Hematopoietic multipotent progenitor cell treated with erythropoietin and hydrocortisone succinate and interleukin-3 and kit ligand, for 17 days (in vitro differentiated cells): ENCODE measurements at regions not wholly inside any gene's neighbourhood (a gene's known extent, or its start where the extent isn't known, plus 50 kb on each side); places are given as distances from the start of the nearest gene placed in this dataset.

ENCODE experiments used
- DNase-seq: peaks from one replicate; pipeline ENCODE4 v3.0.0-alpha.2; 2015; ENCODE audit warnings: low spot score

- no peak for DNase-seq
Measured at GRCh38 chr4:162634390-162634789, 470.6 kb upstream of the FSTL5 start.

GRCh38 chr4:162622664-162623063, 458.9 kb upstream of the FSTL5 start:
- DNase-seq: no peak

DNA sequence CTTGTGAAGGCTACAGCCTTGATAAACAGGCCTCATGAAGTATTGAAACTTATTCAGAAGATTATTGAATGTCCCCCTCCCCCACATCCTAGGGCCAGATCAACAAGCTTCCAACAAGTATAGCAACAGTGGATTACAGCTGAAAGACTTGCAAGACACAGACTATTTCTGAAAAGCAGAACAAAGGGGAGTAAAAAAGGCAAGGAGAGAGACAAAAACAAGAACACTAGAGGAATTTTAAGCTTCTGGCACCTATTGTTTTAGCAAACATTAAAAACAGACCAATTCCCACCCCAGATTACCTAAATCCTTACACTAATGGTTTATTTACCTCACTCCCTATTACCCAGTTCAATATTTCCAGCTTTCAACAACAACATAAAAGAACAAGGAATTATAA, 446.3 kb upstream of the FSTL5 start:
- no peak for DNase-seq

- DNase-seq: no peak
Measured at GRCh38 chr4:162586266-162586665, 422.5 kb upstream of the FSTL5 start.

DNA sequence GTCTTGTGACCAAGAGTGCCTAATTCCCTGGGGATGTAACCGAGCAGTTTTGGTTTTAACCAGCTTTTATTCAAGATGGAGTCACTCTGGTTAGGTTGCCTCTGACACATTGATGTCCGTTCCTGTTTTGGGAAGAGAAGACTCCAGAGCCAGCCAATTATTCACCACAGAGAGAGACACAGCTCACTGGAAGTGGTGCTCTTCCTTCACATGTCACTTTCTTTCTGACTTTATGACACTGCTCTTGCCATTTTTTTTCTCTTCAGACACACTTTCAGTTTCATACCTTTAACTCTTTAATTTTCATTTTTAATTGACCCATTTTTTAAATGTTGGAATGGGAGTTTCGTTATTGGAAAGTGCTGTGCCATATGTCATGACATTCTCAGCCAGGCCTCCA, 418.4 kb upstream of the FSTL5 start:
- no peak for DNase-seq

DNA sequence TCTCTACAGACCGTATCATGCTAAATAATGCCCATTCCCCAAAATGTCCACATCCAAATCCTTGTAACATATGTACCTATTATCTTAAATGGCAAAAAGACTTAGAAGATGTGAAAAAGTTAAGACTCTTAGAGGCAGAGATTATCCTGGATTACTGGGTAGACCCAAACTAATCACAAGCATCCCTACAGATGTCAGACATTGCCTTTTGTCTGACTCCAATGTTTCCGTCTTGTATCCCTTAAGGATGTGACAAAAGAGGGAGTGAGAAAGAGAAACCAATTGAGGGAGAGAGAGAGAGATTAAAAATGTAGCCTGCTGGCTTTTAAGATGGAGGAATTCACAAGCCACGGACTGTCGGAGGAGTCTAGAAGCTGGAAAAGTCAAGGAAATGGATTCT, 401.9 kb upstream of the FSTL5 start:
- DNase-seq: no peak

- DNase-seq: no peak
Measured at GRCh38 chr4:162560073-162560472, 396.3 kb upstream of the FSTL5 start.

DNA sequence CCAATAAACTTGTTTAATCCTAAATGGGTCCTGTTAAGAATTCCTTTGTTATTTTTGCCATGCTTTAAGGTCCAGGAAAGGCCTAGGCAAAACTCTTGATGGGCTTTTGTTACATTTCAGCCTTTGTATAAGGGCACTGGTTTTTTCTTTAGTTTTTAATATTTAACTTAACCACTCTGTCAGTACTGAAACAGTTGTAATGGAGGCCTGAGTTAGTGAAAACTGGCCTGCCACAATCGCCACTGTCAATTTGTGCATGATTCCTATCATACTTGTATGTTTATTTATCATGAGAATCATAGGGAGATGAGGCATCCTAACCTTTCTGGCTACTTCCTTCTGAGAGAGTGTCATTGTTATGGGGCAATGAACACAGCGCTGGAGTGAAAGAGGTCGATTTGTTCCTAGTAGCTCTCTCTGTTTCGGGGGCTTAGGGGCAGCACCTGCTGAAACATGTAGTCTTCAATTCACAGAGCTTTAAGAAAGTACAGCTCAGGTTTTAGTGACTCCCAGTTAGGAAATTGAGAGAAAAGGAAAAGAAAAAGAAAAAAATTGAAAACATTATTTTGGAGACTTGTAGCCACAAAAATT, 393.8 kb upstream of the FSTL5 start:
- no peak for DNase-seq

GRCh38 chr4:162535121-162535520, 371.3 kb upstream of the FSTL5 start:
- DNase-seq: no peak

- DNase-seq: no peak
Measured at GRCh38 chr4:162523171-162523570, 359.4 kb upstream of the FSTL5 start.

- no peak for DNase-seq
Measured at GRCh38 chr4:162522724-162523123, 358.9 kb upstream of the FSTL5 start.

- no peak for DNase-seq
Measured at GRCh38 chr4:162510937-162511336, 347.1 kb upstream of the FSTL5 start.

DNA sequence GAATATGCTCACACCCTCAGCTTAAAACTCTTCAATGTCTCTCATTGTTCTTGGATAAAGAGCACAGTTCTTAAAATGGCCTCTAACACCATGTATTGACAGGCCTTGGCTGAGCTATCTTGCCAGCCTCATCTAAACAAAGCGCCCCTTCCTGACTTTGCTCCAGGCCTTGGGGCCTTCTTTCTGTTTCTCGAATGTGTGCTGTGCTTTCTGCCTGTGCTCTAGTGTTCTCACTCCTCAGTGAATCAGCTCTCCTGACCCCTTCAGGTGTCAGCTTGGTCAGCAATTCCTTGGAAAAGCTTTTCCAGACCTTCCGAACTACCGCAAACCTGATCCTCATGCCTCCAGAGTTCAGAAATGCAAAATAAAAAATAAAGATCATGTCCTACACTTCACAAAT, 346.3 kb upstream of the FSTL5 start:
- DNase-seq: no peak

GRCh38 chr4:162509333-162509732, 345.5 kb upstream of the FSTL5 start:
- no peak for DNase-seq

GRCh38 chr4:162506253-162506652, 342.5 kb upstream of the FSTL5 start:
- DNase-seq: no peak

DNA sequence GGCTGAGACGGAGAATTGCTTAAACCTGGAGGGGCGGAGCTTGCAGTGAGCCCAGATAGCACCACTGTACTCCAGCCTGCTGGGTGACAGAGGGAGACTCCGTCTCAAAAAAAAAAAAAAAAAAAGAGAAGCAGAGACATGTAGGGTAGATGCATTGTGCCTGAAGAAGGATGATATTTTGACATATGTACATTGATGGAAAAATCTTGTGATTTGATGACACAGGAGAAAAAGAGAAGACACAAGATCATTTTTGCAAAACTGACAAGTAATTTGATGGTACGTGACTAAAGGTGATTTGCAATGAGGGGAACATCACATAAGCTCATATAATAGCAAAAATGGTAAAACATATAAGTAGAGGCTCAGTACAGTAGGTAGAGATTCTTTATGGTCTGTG, 340.1 kb upstream of the FSTL5 start:
- no peak for DNase-seq

DNA sequence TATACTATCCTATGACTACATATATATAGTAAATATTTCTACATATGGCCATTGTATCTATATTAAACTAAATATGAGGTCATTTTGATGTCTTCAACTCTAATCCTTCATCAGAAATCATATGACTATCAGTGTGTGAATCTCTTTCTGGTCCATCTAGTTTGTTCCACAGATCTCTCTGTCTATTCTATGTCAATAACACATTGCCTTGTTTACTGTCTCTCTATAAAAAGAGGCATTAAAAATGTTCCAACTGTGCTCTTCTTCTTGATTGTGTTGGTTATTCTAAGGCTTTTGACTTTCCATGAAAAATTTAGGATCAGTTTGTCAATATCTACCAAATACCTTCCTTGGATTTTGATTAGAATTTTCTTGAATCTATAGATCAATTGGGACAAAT, 338.3 kb upstream of the FSTL5 start:
- DNase-seq: no peak

DNA sequence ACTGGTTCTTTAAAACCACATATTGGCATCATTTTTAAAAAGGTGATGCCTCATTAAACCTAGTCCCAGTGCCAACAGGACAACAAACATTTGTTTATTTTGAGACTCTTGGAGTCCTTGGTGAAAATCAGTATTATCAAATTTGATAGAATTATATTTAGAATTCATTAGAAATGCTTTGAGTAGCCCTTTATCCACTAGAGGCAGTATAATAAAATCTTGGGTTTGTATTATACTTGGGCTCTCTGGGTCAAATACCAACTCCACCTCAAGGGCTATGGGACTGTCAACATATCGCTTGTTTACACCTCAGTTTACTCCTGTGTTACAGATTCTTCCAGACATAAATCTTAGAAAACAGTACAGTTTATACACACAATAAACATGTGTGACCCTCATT, 335.7 kb upstream of the FSTL5 start:
- no peak for DNase-seq

DNA sequence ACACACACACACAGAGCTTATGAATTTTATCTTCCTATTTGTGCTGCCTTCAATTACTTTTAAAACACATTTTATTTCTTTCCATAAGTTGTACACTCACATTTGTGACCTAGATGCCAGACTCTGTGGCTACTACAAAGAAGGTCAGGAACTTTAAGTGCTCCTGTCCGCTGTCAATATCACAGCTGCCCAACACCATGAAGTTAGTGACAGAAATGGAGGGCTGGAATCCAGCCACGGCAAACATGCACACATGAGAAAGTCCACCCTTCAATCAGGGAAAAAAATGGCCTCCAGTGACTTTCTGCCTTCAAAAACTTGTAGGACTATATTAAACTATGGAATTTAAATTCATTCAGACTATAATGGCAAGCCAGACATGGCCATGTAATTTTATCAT, 334.4 kb upstream of the FSTL5 start:
- no peak for DNase-seq

GRCh38 chr4:162497564-162498167, 333.9 kb upstream of the FSTL5 start:
- DNase-seq: peak; percentile 15

DNA sequence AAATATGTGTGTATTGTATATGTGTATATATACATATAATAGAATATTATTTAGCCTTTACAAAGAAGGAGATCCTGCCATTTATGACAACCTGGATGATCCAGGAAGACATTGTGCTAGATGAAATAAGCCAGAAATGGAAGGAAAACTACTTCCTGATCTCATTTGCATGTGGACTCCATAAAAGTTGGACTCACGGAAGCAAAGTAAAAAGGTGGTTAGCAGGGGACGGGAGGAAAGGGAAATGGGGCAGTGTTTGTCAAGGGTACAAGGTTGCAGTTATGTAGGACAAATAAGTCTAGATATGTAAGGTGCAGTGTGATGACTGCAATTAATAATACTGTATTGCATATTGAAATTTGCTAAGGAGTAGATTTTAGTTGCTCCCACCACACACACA, 331.1 kb upstream of the FSTL5 start:
- no peak for DNase-seq

GRCh38 chr4:162485486-162485885, 321.7 kb upstream of the FSTL5 start:
- DNase-seq: no peak

DNA sequence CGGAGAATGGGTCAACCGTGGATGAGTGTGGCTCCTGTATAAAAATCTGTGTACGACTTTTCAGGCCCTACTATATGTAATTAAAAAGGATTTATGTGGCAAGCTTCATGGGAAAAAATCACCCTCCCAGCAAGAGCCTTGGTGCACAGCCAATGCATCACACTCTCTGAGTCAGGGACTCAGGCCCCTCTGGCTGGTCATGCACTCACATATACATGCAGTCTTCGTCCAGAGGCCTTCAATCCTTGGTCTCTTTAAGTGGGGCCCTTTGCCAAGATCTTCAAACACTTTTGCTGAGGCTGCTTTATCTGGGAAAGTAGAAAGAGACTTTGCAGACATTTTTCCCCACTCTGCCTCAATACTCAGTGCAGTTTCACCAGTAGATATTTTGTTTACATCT, 311.4 kb upstream of the FSTL5 start:
- no peak for DNase-seq

DNA sequence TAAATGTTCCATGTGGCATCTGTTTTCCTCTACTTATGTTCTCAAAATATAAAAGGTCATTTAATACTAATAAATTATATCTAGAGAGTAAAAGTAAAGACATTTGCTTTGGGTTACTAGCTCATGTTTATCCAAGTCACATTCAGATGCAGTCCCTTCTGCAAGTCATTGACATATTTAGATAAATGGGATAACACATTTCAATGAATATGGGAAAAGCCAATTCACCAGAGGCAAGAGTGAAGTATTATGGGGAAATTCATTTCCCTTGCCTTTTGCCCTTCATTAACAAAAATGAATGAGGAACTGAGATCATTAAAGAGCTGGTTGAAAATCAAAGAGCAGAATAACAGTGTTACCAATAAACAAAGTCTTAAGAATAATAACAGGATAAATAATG, 306.2 kb upstream of the FSTL5 start:
- DNase-seq: no peak
